Mesendoderm (in vitro differentiated cells): ENCODE measurements at regions not wholly inside any gene's neighbourhood (a gene's known extent, or its start where the extent isn't known, plus 50 kb on each side); places are given as distances from the start of the nearest gene placed in this dataset.

Experiments
- DNase-seq: peaks from one replicate; pipeline ENCODE4 v3.0.0; 2013
- H2AK5ac ChIP-seq: 2 replicates; pipeline ENCODE4 v1.6.1; 2013; ENCODE audit warnings: low read length, inconsistent platforms
- H2BK120ac ChIP-seq: 2 replicates; pipeline ENCODE4 v1.6.1; 2013; ENCODE audit warnings: low read depth, mild to moderate bottlenecking, low read length, moderate library complexity, mixed read lengths
- H2BK15ac ChIP-seq: replicated peaks from 2 replicates; pipeline ENCODE4 v1.6.1; 2013; ENCODE audit warnings: low read depth, mild to moderate bottlenecking, moderate library complexity
- H2BK5ac ChIP-seq: 2 replicates; pipeline ENCODE4 v1.6.1; 2013; ENCODE audit warnings: low read length, inconsistent platforms
- H3K18ac ChIP-seq: 2 replicates; pipeline ENCODE4 v1.6.1; 2013; ENCODE audit warnings: mild to moderate bottlenecking, low read length, mixed read lengths
- H3K23ac ChIP-seq: one replicate; pipeline ENCODE4 v1.6.1; 2013; ENCODE audit warnings: low read length
- H3K27ac ChIP-seq: 2 replicates; pipeline ENCODE4 v1.5.1; 2013; ENCODE audit warnings: low read depth, mild to moderate bottlenecking, inconsistent platforms, low read length, moderate library complexity
- H3K27me3 ChIP-seq: 2 replicates; pipeline ENCODE4 v1.6.1; 2013; ENCODE audit warnings: low read length, control low read depth, mild to moderate bottlenecking, inconsistent platforms; ENCODE audit not compliant: insufficient read depth, poor library complexity
- H3K36me3 ChIP-seq: 2 replicates; pipeline ENCODE4 v1.6.1; 2013; ENCODE audit warnings: low read length, inconsistent platforms; ENCODE audit not compliant: control insufficient read depth, insufficient read depth
- H3K4ac ChIP-seq: one replicate; pipeline ENCODE4 v1.6.1; 2013; ENCODE audit warnings: low read depth, mild to moderate bottlenecking, low read length, moderate library complexity
- H3K4me1 ChIP-seq: 2 replicates; pipeline ENCODE4 v1.6.1; 2013; ENCODE audit warnings: low read depth, low read length, inconsistent platforms; ENCODE audit not compliant: control insufficient read depth
- H3K4me2 ChIP-seq: 2 replicates; pipeline ENCODE4 v1.6.1; 2013; ENCODE audit warnings: low read length
- H3K4me3 ChIP-seq: 2 replicates; pipeline ENCODE4 v1.5.1; 2013; ENCODE audit warnings: mild to moderate bottlenecking, low read length
- H3K56ac ChIP-seq: one replicate; pipeline ENCODE4 v1.6.1; 2013; ENCODE audit warnings: low read length
- H3K79me1 ChIP-seq: 2 replicates; pipeline ENCODE4 v1.6.1; 2013; ENCODE audit warnings: low read length, inconsistent platforms
- H3K79me2 ChIP-seq: 2 replicates; pipeline ENCODE4 v1.6.1; 2013; ENCODE audit warnings: mild to moderate bottlenecking, low read length; ENCODE audit not compliant: control insufficient read depth, insufficient read depth
- H3K9ac ChIP-seq: 2 replicates; pipeline ENCODE4 v1.6.1; 2013; ENCODE audit warnings: low read length, inconsistent platforms
- H4K5ac ChIP-seq: one replicate; pipeline ENCODE4 v1.6.1; 2013; ENCODE audit warnings: low read length
- H4K8ac ChIP-seq: one replicate; pipeline ENCODE4 v1.6.1; 2013; ENCODE audit warnings: low read depth, mild to moderate bottlenecking, control low read depth, low read length, moderate library complexity
- WGBS: extraction: QIAGEN DNeasy Blood & Tissue Kit; methylation state at CpG from one replicate; pipeline ENCODE4 v1.1.7; 2013; ENCODE audit warnings: low lambda C conversion rate, missing lambda C conversion rate; ENCODE audit not compliant: insufficient coverage; ENCODE audit errors: extremely low coverage; 5-methylcytosine and 5-hydroxymethylcytosine counted together

DNA sequence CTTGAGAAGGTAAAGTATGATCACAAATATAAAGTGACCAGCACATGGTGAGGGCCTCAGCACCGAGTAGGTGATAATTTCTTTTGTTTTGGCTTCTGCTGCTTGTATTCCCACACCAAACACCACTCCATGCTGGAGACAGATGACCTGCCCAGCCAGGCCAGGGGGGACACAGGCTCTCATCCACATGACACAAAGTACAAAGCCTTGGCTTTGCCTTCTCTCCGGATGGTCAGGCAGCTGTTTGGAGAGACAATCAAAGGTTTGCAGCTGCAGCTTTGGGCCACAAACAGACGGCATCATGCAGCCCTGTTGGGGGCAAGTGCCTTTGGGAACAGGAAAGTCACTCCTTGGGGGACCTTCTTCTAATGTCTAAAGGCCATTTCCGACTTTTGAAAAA lies 226.2 kb upstream of the KLF4 start:
- no peak overlapping the region for H3K56ac ChIP-seq
- H4K8ac ChIP-seq = no peak overlapping the region
- H3K79me2 ChIP-seq = no peaks in the 10 kb centered on the region
- H3K18ac ChIP-seq = no peak overlapping the region
- no peaks in the 10 kb centered on the region for H3K36me3 ChIP-seq
- H3K4me1 ChIP-seq = no peaks in the 10 kb centered on the region
- H3K4me2 ChIP-seq = no peak overlapping the region
- no peak overlapping the region for H2BK120ac ChIP-seq
- H3K79me1 ChIP-seq = no peaks in the 10 kb centered on the region
- H4K5ac ChIP-seq = no peak overlapping the region
- H3K23ac ChIP-seq = no peak overlapping the region
- DNase-seq = no peak
- no peak overlapping the region for H2BK15ac ChIP-seq
- no peak overlapping the region for H3K4me3 ChIP-seq
- no peak overlapping the region for H3K9ac ChIP-seq
- H2AK5ac ChIP-seq = no peak overlapping the region
- H3K27me3 ChIP-seq = no peaks in the 10 kb centered on the region
- no peak overlapping the region for H3K4ac ChIP-seq
- H3K27ac ChIP-seq = no peak overlapping the region
- H2BK5ac ChIP-seq = no peak overlapping the region
- no CpG with 5 or more reads among the region's 4 CpGs for WGBS

DNA sequence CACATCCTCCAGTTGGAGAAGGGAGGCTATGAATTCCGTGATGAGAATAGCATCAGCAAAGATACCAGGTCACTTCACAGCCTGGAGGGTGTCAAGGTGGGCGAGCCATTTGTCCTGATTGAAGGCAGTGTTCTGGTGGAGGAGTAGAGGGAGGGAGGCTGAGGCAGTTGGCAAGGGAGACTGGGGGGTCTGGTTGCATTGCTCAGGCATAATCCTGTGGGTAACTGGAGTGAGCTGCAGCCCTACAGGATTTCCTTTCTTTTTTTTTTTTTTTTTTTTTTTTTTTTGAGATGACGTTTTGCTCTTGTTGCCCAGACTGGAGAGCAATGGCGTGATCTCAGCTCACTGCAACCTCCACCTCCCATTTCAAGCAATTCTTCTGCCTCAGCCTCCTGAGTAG lies 223.9 kb upstream of the KLF4 start:
- Histone ChIP-seq H2BK15ac (no peak overlapping the region), H3K4me1 (no peaks in the 10 kb centered on the region), H3K23ac (no peak overlapping the region), H3K27ac (no peak overlapping the region), H3K4me3 (no peak overlapping the region), H2BK120ac (no peak overlapping the region), H3K36me3 (no peaks in the 10 kb centered on the region), H2AK5ac (no peak overlapping the region), H4K5ac (no peak overlapping the region), H3K27me3 (no peaks in the 10 kb centered on the region), H3K18ac (no peak overlapping the region), H3K4ac (no peak overlapping the region), H3K4me2 (no peak overlapping the region), H3K79me2 (no peaks in the 10 kb centered on the region), H2BK5ac (no peak overlapping the region), H3K9ac (no peak overlapping the region), H3K79me1 (no peaks in the 10 kb centered on the region), H4K8ac (no peak overlapping the region), H3K56ac (no peak overlapping the region)
- DNase-seq = no peak
- no CpG with 5 or more reads among the region's 4 CpGs for WGBS

DNA sequence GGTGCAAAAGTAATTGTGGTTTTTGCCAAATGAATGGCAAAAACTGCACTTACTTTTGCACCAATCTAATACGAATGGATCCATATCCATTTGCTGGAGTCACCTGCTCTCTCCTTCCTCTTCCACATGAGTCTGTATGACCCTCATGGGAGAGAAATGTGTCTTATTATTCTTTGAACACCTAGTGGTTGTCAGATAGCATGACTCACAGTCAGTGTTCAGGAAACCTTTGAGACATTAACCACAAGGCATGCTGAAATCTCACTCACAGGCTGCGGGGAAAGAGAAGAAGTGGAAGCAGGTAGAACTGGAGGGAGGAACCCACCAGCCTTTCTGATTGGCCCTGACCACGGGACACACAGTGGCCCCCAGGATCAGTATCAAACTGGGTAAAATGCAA lies 222.8 kb upstream of the KLF4 start:
- Histone ChIP-seq H3K4me1 (no peaks in the 10 kb centered on the region), H2BK15ac (no peak overlapping the region), H2BK120ac (no peak overlapping the region), H3K18ac (no peak overlapping the region), H4K5ac (no peak overlapping the region), H3K4me2 (no peak overlapping the region), H3K23ac (no peak overlapping the region), H3K56ac (no peak overlapping the region), H3K4me3 (no peak overlapping the region), H3K36me3 (no peaks in the 10 kb centered on the region), H3K79me1 (no peaks in the 10 kb centered on the region), H3K79me2 (no peaks in the 10 kb centered on the region), H3K27ac (no peak overlapping the region), H4K8ac (no peak overlapping the region), H3K9ac (no peak overlapping the region), H2AK5ac (no peak overlapping the region), H3K27me3 (no peaks in the 10 kb centered on the region), H3K4ac (no peak overlapping the region), H2BK5ac (no peak overlapping the region)
- no peak for DNase-seq
- no CpG with 5 or more reads among the region's 3 CpGs for WGBS

DNA sequence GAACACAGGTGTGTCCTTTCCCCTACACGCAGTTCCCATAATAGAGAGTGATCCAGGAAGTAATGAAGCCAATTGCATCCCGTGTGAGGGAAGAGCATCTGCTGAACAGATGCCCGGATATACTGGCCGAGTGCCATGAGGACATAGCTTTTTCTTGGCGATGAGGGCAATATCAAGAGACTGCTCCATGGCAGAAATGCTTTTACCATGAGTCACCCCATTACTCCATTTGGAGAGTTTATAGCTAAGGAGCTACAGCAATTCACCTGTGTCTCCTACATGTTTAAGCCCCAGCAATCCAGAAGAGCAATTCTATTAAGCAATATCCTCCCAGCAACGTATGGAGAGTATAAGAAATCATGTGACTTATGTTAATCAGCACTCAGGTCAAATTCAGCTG lies 222.0 kb upstream of the KLF4 start:
- no peak for DNase-seq
- Histone ChIP-seq H3K79me2 (no peaks in the 10 kb centered on the region), H3K36me3 (no peaks in the 10 kb centered on the region), H3K79me1 (no peaks in the 10 kb centered on the region), H2BK5ac (no peak overlapping the region), H3K27me3 (no peaks in the 10 kb centered on the region), H3K27ac (no peak overlapping the region), H3K4me2 (no peak overlapping the region), H3K4me3 (no peak overlapping the region), H4K8ac (no peak overlapping the region), H3K4me1 (no peaks in the 10 kb centered on the region), H3K23ac (no peak overlapping the region), H4K5ac (no peak overlapping the region), H2AK5ac (no peak overlapping the region), H3K18ac (no peak overlapping the region), H2BK120ac (no peak overlapping the region), H3K9ac (no peak overlapping the region), H2BK15ac (no peak overlapping the region), H3K56ac (no peak overlapping the region), H3K4ac (no peak overlapping the region)
- no CpG with 5 or more reads among the region's 6 CpGs for WGBS

DNA sequence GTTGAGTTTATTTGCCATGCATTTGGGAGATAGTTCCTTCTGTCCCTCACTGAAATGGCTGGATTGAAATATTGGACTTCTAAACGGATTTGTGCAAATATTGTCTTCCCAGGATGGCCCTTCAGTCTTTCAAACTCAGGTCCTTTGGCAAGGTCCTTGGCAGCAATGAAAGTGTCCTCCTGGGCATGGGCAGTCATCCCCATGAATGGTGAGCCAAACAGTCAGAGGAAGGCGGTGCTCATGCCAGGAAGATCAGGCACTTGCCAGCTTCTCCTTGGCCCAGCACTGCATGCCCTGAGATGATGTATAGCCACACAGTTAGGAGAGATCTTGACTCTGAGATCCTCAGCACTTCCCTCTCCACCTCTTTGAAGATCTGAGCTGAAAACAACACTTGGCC lies 221.4 kb upstream of the KLF4 start:
- no peak overlapping the region for H2BK5ac ChIP-seq
- no peak for DNase-seq
- H3K27me3 ChIP-seq = no peaks in the 10 kb centered on the region
- no peak overlapping the region for H3K4me3 ChIP-seq
- no peak overlapping the region for H3K4me2 ChIP-seq
- no peaks in the 10 kb centered on the region for H3K79me1 ChIP-seq
- H3K4ac ChIP-seq = no peak overlapping the region
- no peak overlapping the region for H3K23ac ChIP-seq
- H4K8ac ChIP-seq = no peak overlapping the region
- no peak overlapping the region for H3K18ac ChIP-seq
- H2BK15ac ChIP-seq = no peak overlapping the region
- H3K9ac ChIP-seq = no peak overlapping the region
- no peak overlapping the region for H2BK120ac ChIP-seq
- H2AK5ac ChIP-seq = no peak overlapping the region
- no peaks in the 10 kb centered on the region for H3K79me2 ChIP-seq
- WGBS = no CpG with 5 or more reads among the region's 2 CpGs
- H3K56ac ChIP-seq = no peak overlapping the region
- no peaks in the 10 kb centered on the region for H3K36me3 ChIP-seq
- no peaks in the 10 kb centered on the region for H3K4me1 ChIP-seq
- H4K5ac ChIP-seq = no peak overlapping the region
- no peak overlapping the region for H3K27ac ChIP-seq

DNA sequence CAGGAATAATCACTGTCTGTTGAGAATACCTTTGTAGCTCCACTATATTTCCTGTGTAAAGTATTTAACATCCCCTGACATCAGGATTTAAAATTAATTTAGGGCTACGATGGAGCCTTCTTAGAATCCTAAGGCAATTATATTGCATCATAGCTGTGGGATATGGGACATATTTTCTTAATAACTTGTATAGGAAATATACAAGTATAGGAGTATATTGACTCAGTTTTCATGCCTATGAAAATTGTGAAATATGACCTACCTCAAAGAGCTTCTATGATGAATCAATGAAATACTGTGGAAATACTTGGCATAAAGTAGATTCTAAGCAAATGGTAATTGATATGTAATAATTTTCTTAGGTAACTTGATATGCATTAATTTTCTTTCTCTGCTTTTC lies 221.0 kb upstream of the KLF4 start:
- no peaks in the 10 kb centered on the region for H3K36me3 ChIP-seq
- H3K79me2 ChIP-seq = no peaks in the 10 kb centered on the region
- H3K4me1 ChIP-seq = no peaks in the 10 kb centered on the region
- no peak overlapping the region for H4K8ac ChIP-seq
- H2BK15ac ChIP-seq = no peak overlapping the region
- no peak overlapping the region for H2BK5ac ChIP-seq
- no peak overlapping the region for H3K9ac ChIP-seq
- no peak overlapping the region for H4K5ac ChIP-seq
- H2AK5ac ChIP-seq = no peak overlapping the region
- H3K79me1 ChIP-seq = no peaks in the 10 kb centered on the region
- no peak overlapping the region for H3K4ac ChIP-seq
- no peaks in the 10 kb centered on the region for H3K27me3 ChIP-seq
- H3K18ac ChIP-seq = no peak overlapping the region
- H3K4me3 ChIP-seq = no peak overlapping the region
- H3K27ac ChIP-seq = no peak overlapping the region
- no CpG with 5 or more reads among the region's 1 CpG for WGBS
- DNase-seq = no peak
- no peak overlapping the region for H3K23ac ChIP-seq
- no peak overlapping the region for H2BK120ac ChIP-seq
- no peak overlapping the region for H3K56ac ChIP-seq
- H3K4me2 ChIP-seq = no peak overlapping the region
